Subcutaneous abdominal adipose tissue (tissue), 5 donors: ENCODE measurements at regions not wholly inside any gene's neighbourhood (a gene's known extent, or its start where the extent isn't known, plus 50 kb on each side); places are given as distances from the start of the nearest gene placed in this dataset.

ENCODE experiments used
- H3K27ac ChIP-seq: one replicate; pipeline ENCODE4 v1.7.0; 2013; ENCODE audit warnings: low read depth, mild to moderate bottlenecking, inconsistent platforms, low read length, moderate library complexity
- H3K27me3 ChIP-seq, 5 donors: one replicate each; pipeline ENCODE4 v1.7.0; 2013; ENCODE audit warnings: low read length in 5 of 5, inconsistent platforms in 1 of 5; ENCODE audit not compliant: control insufficient read depth in 5 of 5, insufficient read depth in 4 of 5
- H3K36me3 ChIP-seq, 5 donors: one replicate each; pipeline ENCODE4 v1.7.0; 2013; ENCODE audit warnings: low read length in 5 of 5; ENCODE audit not compliant: control insufficient read depth in 5 of 5, insufficient read depth in 5 of 5
- H3K4me1 ChIP-seq, 5 donors: one replicate each; pipeline ENCODE4 v1.7.0; 2013; ENCODE audit warnings: low read length in 5 of 5, mild to moderate bottlenecking in 3 of 5, moderate library complexity in 1 of 5; ENCODE audit not compliant: control insufficient read depth in 5 of 5, insufficient read depth in 5 of 5
- H3K4me3 ChIP-seq, 5 donors: one replicate each; pipeline ENCODE4 v1.7.0; 2013; ENCODE audit warnings: low read length in 5 of 5, low read depth in 1 of 5
- H3K9ac ChIP-seq, 5 donors: one replicate each; pipeline ENCODE4 v1.7.0; 2013; ENCODE audit warnings: low read length in 5 of 5, mild to moderate bottlenecking in 4 of 5, moderate library complexity in 3 of 5
- H3K9me3 ChIP-seq, 5 donors: one replicate each; pipeline ENCODE4 v1.7.0; 2013; ENCODE audit warnings: low read length in 5 of 5; ENCODE audit not compliant: control insufficient read depth in 5 of 5
- donor health status: healthy.
- donor health status: healthy.
- donor health status: healthy.
- donor health status: healthy.
- donor health status: healthy.

GRCh38 chr4:130698251-130698650 is 1602.3 kb downstream of the C4orf33 start:
- Histone ChIP-seq H3K27ac (no peak overlapping the region), H3K27me3 (no peaks in the 10 kb centered on the region), H3K9ac (no peak overlapping the region), H3K4me3 (no peak overlapping the region), H3K9me3 (no peaks in the 10 kb centered on the region), H3K36me3 (no peaks in the 10 kb centered on the region), H3K4me1 (no peaks in the 10 kb centered on the region)

- Histone ChIP-seq H3K27ac (no peak overlapping the region), H3K4me3 (no peak overlapping the region), H3K36me3 (no peaks in the 10 kb centered on the region), H3K27me3 (no peaks in the 10 kb centered on the region), H3K9me3 (no peaks in the 10 kb centered on the region), H3K9ac (no peak overlapping the region), H3K4me1 (no peaks in the 10 kb centered on the region)
Observed at GRCh38 chr4:130699004-130699403, 1603.1 kb downstream of the C4orf33 start.

- H3K4me3 ChIP-seq = no peak overlapping the region
- H3K9me3 ChIP-seq = no peaks in the 10 kb centered on the region
- H3K27ac ChIP-seq = no peak overlapping the region
- H3K4me1 ChIP-seq = no peaks in the 10 kb centered on the region
- no peak overlapping the region for H3K9ac ChIP-seq
- H3K27me3 ChIP-seq = no peaks in the 10 kb centered on the region
- H3K36me3 ChIP-seq = no peaks in the 10 kb centered on the region
Observed at GRCh38 chr4:130703211-130703935, 1607.4 kb downstream of the C4orf33 start.

GRCh38 chr4:130705023-130705422 is 1609.1 kb downstream of the C4orf33 start:
- H3K9ac ChIP-seq = no peak overlapping the region
- H3K9me3 ChIP-seq = no peaks in the 10 kb centered on the region
- H3K4me3 ChIP-seq = no peak overlapping the region
- H3K36me3 ChIP-seq = no peaks in the 10 kb centered on the region
- no peaks in the 10 kb centered on the region for H3K4me1 ChIP-seq
- H3K27me3 ChIP-seq = no peaks in the 10 kb centered on the region
- H3K27ac ChIP-seq = no peak overlapping the region

GRCh38 chr4:130712038-130712437 is 1616.1 kb downstream of the C4orf33 start:
- Histone ChIP-seq H3K4me3 (no peak overlapping the region), H3K9ac (no peak overlapping the region), H3K36me3 (no peaks in the 10 kb centered on the region), H3K27me3 (no peaks in the 10 kb centered on the region), H3K4me1 (no peaks in the 10 kb centered on the region), H3K9me3 (no peaks in the 10 kb centered on the region), H3K27ac (no peak overlapping the region)

- Histone ChIP-seq H3K9me3 (no peaks in the 10 kb centered on the region), H3K36me3 (no peaks in the 10 kb centered on the region), H3K27ac (no peak overlapping the region), H3K4me1 (no peaks in the 10 kb centered on the region), H3K4me3 (no peak overlapping the region), H3K27me3 (no peaks in the 10 kb centered on the region), H3K9ac (no peak overlapping the region)
Observed at GRCh38 chr4:130714006-130714405, 1618.1 kb downstream of the C4orf33 start.

- no peaks in the 10 kb centered on the region for H3K4me1 ChIP-seq
- no peak overlapping the region for H3K4me3 ChIP-seq
- H3K27me3 ChIP-seq = no peaks in the 10 kb centered on the region
- no peaks in the 10 kb centered on the region for H3K36me3 ChIP-seq
- no peaks in the 10 kb centered on the region for H3K9me3 ChIP-seq
- no peak overlapping the region for H3K27ac ChIP-seq
- no peak overlapping the region for H3K9ac ChIP-seq
Observed at GRCh38 chr4:130722361-130722760, 1626.4 kb downstream of the C4orf33 start.

GRCh38 chr4:130736436-130737185 is 1640.7 kb downstream of the C4orf33 start:
- no peaks in the 10 kb centered on the region for H3K27me3 ChIP-seq
- no peak overlapping the region for H3K4me3 ChIP-seq
- peaks cover 0 to 2% (median 0%) of the 10 kb centered on the region in 5 donors for H3K4me1 ChIP-seq
- H3K36me3 ChIP-seq = no peaks in the 10 kb centered on the region
- no peak overlapping the region for H3K27ac ChIP-seq
- H3K9me3 ChIP-seq = peaks cover 0 to 9% (median 0%) of the 10 kb centered on the region in 5 donors
- H3K9ac ChIP-seq = no peak overlapping the region

- no peaks in the 10 kb centered on the region for H3K27me3 ChIP-seq
- no peak overlapping the region for H3K27ac ChIP-seq
- no peaks in the 10 kb centered on the region for H3K36me3 ChIP-seq
- no peak overlapping the region for H3K4me3 ChIP-seq
- H3K4me1 ChIP-seq = peaks cover 0 to 2% (median 0%) of the 10 kb centered on the region in 5 donors
- no peak overlapping the region for H3K9ac ChIP-seq
- H3K9me3 ChIP-seq = peaks cover 0 to 9% (median 0%) of the 10 kb centered on the region in 5 donors
Observed at GRCh38 chr4:130738233-130738632, 1642.3 kb downstream of the C4orf33 start.

- no peak overlapping the region for H3K9ac ChIP-seq
- H3K4me1 ChIP-seq = no peaks in the 10 kb centered on the region
- no peak overlapping the region for H3K27ac ChIP-seq
- no peaks in the 10 kb centered on the region for H3K27me3 ChIP-seq
- H3K4me3 ChIP-seq = no peak overlapping the region
- no peaks in the 10 kb centered on the region for H3K9me3 ChIP-seq
- H3K36me3 ChIP-seq = no peaks in the 10 kb centered on the region
Observed at GRCh38 chr4:130747842-130748241, 1651.9 kb downstream of the C4orf33 start.
